ENCODE measurements at regions not wholly inside any gene's neighbourhood (a gene's known extent, or its start where the extent isn't known, plus 50 kb on each side); places are given as distances from the start of the nearest gene placed in this dataset.

DNA sequence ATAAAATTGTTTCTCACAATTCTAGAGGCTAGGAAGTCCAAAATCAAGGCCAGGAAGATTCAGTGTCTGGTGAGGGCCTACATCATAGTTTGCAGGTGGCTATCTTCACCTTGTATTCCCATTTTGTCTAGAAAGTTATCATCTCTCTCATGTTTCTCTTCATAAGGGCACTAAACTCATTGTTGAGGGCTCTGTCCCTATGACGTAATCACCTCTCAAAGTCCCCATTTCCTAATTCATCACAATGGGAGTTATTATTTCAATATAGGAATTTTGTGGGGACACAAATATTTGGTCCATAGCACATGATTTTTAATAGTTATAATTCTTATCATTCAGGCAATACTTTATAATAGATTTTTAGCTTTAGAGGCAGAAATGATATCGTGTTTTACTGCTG, 1509.2 kb upstream of the SEL1L start:
- DNase-seq = no peak

DNA sequence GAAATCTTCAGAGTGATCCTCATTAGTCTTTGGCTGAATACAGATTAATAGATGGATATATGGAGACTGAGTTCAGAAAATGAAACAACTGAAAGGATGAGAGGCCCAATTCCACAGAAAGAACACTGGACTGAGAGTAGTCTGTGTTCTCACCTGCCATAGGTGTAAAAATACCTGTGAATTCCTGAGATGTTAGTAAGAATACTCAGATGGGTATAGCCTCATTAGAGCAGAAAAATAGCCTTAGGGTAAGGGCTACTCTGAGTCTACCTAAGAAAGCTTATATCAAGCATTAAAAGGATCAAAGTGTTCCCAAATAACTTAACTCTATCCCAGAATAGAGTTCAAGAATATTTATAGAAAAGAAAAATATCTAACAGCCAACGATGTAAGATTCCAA, 1510.3 kb upstream of the SEL1L start:
- Histone ChIP-seq H3K27ac (no peak overlapping the region), H3K9me3 (no peaks in the 10 kb centered on the region), H3K4me3 (no peak overlapping the region), H3K36me3 (no peaks in the 10 kb centered on the region), H3K4me1 (no peaks in the 10 kb centered on the region), H3K27me3 (no peaks in the 10 kb centered on the region)
- no peak for DNase-seq
- WGBS, 2 donors = 63 to 87% methylated on average over 1 of the region's 1 CpG
- no peak for TF ChIP-seq EP300 (IDR thresholded peaks at IDR 0.05)
- TF ChIP-seq, protein P1, sequence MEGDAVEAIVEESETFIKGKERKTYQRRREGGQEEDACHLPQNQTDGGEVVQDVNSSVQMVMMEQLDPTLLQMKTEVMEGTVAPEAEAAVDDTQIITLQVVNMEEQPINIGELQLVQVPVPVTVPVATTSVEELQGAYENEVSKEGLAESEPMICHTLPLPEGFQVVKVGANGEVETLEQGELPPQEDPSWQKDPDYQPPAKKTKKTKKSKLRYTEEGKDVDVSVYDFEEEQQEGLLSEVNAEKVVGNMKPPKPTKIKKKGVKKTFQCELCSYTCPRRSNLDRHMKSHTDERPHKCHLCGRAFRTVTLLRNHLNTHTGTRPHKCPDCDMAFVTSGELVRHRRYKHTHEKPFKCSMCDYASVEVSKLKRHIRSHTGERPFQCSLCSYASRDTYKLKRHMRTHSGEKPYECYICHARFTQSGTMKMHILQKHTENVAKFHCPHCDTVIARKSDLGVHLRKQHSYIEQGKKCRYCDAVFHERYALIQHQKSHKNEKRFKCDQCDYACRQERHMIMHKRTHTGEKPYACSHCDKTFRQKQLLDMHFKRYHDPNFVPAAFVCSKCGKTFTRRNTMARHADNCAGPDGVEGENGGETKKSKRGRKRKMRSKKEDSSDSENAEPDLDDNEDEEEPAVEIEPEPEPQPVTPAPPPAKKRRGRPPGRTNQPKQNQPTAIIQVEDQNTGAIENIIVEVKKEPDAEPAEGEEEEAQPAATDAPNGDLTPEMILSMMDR (IDR thresholded peaks at IDR 0.05) = no peak
- TF ChIP-seq POLR2AphosphoS5 (IDR thresholded peaks at IDR 0.05) = no peak
- TF ChIP-seq POLR2A (IDR thresholded peaks at IDR 0.05) = no peak
- no peak for ATAC-seq (ENCODE audit: low FRiP score in 2 of 2)

More for the DNA sequence above, 1509.2 kb upstream of the SEL1L start:
- no peaks in the 10 kb centered on the region for H3K36me3 ChIP-seq
- WGBS, 2 donors = 41 to 89% methylated on average over 2 of the region's 2 CpGs
- H3K9me3 ChIP-seq = no peaks in the 10 kb centered on the region
- no peak overlapping the region for H3K4me3 ChIP-seq
- TF ChIP-seq POLR2AphosphoS5 (IDR thresholded peaks at IDR 0.05) (no peak), POLR2A (IDR thresholded peaks at IDR 0.05) (no peak), EP300 (IDR thresholded peaks at IDR 0.05) (no peak)
- TF ChIP-seq, protein P1 (IDR thresholded peaks at IDR 0.05) = no peak
- H3K4me1 ChIP-seq = no peaks in the 10 kb centered on the region
- H3K27me3 ChIP-seq = no peaks in the 10 kb centered on the region
- no peak overlapping the region for H3K27ac ChIP-seq
- no peak for ATAC-seq (ENCODE audit: low FRiP score in 2 of 2)

DNA sequence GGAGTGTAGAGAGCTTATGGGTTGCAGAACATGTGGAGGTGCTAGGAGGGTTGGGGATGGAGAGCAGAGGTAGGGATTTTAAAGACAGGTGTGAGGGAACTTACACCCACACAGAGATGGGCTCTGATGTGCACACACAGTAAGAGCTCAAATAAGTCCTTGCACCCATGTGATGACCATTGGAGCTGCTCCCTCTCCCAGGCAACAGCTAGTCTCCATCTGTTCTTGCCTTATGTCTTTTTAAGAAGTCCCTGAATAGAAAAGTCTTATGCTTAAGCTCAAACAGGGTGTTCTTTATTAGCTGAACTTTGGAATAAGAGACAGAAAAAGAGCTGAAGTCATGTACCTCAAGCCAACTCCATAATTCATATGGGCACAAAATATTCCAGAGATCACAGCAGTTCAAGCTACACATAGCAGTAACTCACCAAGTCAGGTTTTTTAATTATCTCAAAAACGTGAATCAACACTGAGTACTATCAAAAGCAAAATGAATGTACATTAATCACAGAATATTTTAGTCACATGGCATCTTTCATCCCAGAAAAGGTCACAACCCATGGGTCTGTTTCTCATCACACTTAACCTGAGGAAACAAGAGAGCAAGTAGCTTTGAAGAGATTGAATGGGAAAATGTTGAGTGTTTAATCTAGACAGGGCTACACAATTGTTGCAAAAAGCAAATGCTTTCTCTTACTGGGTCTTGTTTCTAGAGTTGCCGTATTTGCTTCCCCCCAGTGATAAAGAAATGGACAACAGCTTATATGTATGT, 1513.6 kb upstream of the SEL1L start:
- Histone ChIP-seq H3K27ac (no peak overlapping the region), H3K36me3 (no peaks in the 10 kb centered on the region), H3K4me1 (no peaks in the 10 kb centered on the region), H3K27me3 (no peaks in the 10 kb centered on the region), H3K9me3 (no peaks in the 10 kb centered on the region), H3K4me3 (no peak overlapping the region)
- ATAC-seq (ENCODE audit: low FRiP score in 2 of 2) (no peak), DNase-seq (no peak)
- TF ChIP-seq POLR2AphosphoS5 (IDR thresholded peaks at IDR 0.05) (no peak), EP300 (IDR thresholded peaks at IDR 0.05) (no peak), POLR2A (IDR thresholded peaks at IDR 0.05) (no peak)
- TF ChIP-seq, protein P1 (IDR thresholded peaks at IDR 0.05) = no peak
- 46 to 52% methylated on average over 2 of the region's 2 CpGs for WGBS, 2 donors

DNA sequence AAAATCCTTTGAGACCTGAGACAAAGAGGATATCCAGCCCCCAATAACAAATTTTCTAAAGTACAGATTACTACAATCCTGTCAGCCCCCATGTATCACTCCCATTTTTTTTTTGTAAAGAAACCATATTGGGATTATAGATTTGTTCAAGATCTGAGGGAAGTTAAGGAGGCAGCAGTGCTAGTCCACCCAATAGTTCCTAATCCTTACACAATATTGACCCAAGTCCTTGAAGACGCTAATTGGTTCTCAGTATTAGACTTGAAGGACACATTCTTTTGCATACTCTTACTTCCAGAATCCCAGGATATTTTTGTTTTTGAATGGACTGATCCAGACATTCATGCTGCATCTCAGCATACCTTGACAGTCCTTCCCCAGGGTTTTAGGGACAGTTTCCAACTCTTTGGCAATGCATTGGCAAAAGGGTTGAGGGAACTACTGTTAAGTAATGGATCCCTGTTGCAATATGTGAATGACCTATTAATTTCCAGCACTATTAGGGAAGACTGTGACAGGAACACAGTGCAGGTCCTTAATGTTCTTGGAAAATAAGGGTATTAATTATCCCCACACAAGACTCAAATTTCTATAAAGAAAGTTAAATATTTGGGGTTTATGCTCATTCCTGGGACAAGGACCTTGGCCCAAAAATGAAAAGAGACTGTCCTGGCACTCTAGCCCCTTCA, 1519.5 kb upstream of the SEL1L start:
- WGBS, 2 donors = 71 to 76% methylated on average over 1 of the region's 1 CpG
- no peak overlapping the region for H3K4me3 ChIP-seq

More for the DNA sequence above, 1519.5 kb upstream of the SEL1L start:
- Histone ChIP-seq H3K9me3 (no peaks in the 10 kb centered on the region), H3K4me1 (no peaks in the 10 kb centered on the region), H3K36me3 (no peaks in the 10 kb centered on the region), H3K27ac (no peak overlapping the region), H3K27me3 (no peaks in the 10 kb centered on the region)
- DNase-seq (no peak), ATAC-seq (ENCODE audit: low FRiP score in 2 of 2) (peak in 1 of 2 donors; percentile 29)
- no peak for TF ChIP-seq POLR2AphosphoS5 (IDR thresholded peaks at IDR 0.05)
- no peak for TF ChIP-seq POLR2A (IDR thresholded peaks at IDR 0.05)
- TF ChIP-seq EP300 (IDR thresholded peaks at IDR 0.05) = no peak
- TF ChIP-seq, protein P1 (IDR thresholded peaks at IDR 0.05) = no peak

Measured in upper lobe of left lung (tissue), 6 donors.